Kidney (tissue), 13 donors: ENCODE measurements at regions not wholly inside any gene's neighbourhood (a gene's known extent, or its start where the extent isn't known, plus 50 kb on each side); places are given as distances from the start of the nearest gene placed in this dataset.

Experiments
- DNase-seq, 5 donors: peaks; one replicate each; pipeline ENCODE4 v3.0.0-alpha.2; 2013 to 2020
- FAIRE-seq: peaks from 2 replicates; lab custom pipeline; 2012; peaks lifted over from hg19 to GRCh38; lab: Jason Lieb, UNC
- H3K27ac ChIP-seq, 2 donors: one replicate each; pipeline ENCODE4 v1.7.0; 2013; ENCODE audit warnings: low read depth in 2 of 2, low read length in 2 of 2, inconsistent platforms in 1 of 2
- H3K27me3 ChIP-seq: one replicate; pipeline ENCODE4 v1.7.1; 2013; ENCODE audit warnings: low read length, inconsistent platforms; ENCODE audit not compliant: control insufficient read depth, insufficient read depth
- H3K36me3 ChIP-seq, 3 donors: one replicate each; pipeline versions ENCODE4 v1.7.0 to v1.7.1; 2013; ENCODE audit warnings: low read length in 3 of 3, control low read depth in 1 of 3, inconsistent platforms in 1 of 3; ENCODE audit not compliant: insufficient read depth in 3 of 3, control insufficient read depth in 2 of 3
- H3K4me1 ChIP-seq, 3 donors: one replicate each; pipeline versions ENCODE4 v1.7.0 to v1.7.1; 2013; ENCODE audit warnings: low read length in 3 of 3, inconsistent platforms in 1 of 3, low read depth in 1 of 3; ENCODE audit not compliant: control insufficient read depth in 2 of 3, insufficient read depth in 2 of 3
- H3K4me3 ChIP-seq, 3 donors: one replicate each; pipeline versions ENCODE4 v1.7.0 to v1.8.1; 2013; ENCODE audit warnings: low read length in 3 of 3, control low read depth in 1 of 3, inconsistent platforms in 1 of 3
- H3K9ac ChIP-seq, 3 donors: one replicate each; pipeline versions ENCODE4 v1.7.0 to v1.7.1; 2013; ENCODE audit warnings: low read length in 3 of 3, control low read depth in 1 of 3, inconsistent platforms in 1 of 3
- H3K9me3 ChIP-seq, 3 donors: one replicate each; pipeline versions ENCODE4 v1.7.0 to v1.7.1; 2013; ENCODE audit warnings: low read length in 3 of 3, control low read depth in 1 of 3, inconsistent platforms in 1 of 3; ENCODE audit not compliant: control insufficient read depth in 2 of 3, insufficient read depth in 1 of 3
- intact Hi-C: fragments of 100-400 bp; cut with DNase I; formaldehyde crosslinking; loops from one replicate; pipeline ENCODE4 v1.11.1; 2022
- TF ChIP-seq, protein P1 (sequence below): IDR thresholded peaks from 3 replicates; pipeline ENCODE4 v1.5.1; 2012; ENCODE audit warnings: mild to moderate bottlenecking, moderate library complexity, borderline replicate concordance; ENCODE audit not compliant: insufficient read depth; ENCODE audit errors: extremely low read depth
- donor health status: control.
- donor health status: control.
- donor health status: control.
- donor health status: control.
- donor health status: control.
- donor health status: DM: yes; HTN: yes; CAD: no.
- donor health status: Normal renal cell carcinoma (clear cell type).

DNA sequence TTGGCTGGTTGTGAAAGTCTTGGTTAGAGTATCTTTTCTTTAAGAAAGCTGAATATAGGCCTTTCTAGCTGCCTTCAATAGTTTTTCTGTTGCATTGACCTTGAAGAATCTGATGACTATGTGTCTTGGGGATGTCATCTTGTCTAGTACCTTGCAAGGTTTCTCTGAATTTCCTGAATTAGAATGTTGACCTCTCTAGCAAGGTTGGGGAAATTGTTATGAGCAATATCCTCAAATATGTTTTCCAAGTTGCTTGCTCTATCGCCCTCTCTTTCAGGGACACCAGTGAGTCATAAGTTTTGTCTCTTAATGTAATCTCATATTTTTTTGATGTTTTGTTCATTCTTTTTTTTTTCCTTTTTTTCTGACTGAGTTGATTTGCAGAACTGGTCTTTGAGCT lies 194.7 kb downstream of the RAB28 start:
- no peaks in the 10 kb centered on the region for H3K36me3 ChIP-seq
- no peaks in the 10 kb centered on the region for H3K4me1 ChIP-seq
- DNase-seq = no peak
- no peak overlapping the region for H3K9ac ChIP-seq
- H3K4me3 ChIP-seq = no peak overlapping the region
- H3K9me3 ChIP-seq = peaks cover 0 to 3% (median 0%) of the 10 kb centered on the region in 3 donors
- no peak overlapping the region for H3K27ac ChIP-seq
- TF ChIP-seq, protein P1, sequence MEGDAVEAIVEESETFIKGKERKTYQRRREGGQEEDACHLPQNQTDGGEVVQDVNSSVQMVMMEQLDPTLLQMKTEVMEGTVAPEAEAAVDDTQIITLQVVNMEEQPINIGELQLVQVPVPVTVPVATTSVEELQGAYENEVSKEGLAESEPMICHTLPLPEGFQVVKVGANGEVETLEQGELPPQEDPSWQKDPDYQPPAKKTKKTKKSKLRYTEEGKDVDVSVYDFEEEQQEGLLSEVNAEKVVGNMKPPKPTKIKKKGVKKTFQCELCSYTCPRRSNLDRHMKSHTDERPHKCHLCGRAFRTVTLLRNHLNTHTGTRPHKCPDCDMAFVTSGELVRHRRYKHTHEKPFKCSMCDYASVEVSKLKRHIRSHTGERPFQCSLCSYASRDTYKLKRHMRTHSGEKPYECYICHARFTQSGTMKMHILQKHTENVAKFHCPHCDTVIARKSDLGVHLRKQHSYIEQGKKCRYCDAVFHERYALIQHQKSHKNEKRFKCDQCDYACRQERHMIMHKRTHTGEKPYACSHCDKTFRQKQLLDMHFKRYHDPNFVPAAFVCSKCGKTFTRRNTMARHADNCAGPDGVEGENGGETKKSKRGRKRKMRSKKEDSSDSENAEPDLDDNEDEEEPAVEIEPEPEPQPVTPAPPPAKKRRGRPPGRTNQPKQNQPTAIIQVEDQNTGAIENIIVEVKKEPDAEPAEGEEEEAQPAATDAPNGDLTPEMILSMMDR = no peak
- intact Hi-C loops = no loop called here
- FAIRE-seq = no peak
- H3K27me3 ChIP-seq = no peaks in the 10 kb centered on the region

DNA sequence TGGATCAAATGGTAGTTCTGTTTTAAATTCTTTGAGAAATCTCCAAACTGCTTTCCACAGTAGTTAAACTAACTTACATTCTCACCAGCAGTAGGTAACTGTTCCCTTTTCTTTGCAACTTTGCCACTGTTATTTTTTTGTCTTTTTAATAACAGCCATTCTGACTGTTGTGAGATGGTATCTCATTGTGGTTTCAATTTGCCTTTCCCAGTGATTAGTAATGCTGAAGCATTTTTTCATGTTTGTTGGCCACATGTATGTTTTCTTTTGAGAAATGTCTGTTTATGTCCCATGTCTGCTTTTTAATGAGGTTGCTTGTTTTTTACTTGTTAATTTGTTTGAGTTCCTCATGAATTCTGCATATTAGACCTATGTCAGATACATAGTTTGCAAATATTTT lies 198.8 kb downstream of the RAB28 start:
- TF ChIP-seq, protein P1 = no peak
- H3K36me3 ChIP-seq = no peaks in the 10 kb centered on the region
- no peaks in the 10 kb centered on the region for H3K4me1 ChIP-seq
- intact Hi-C loops = no loop called here
- DNase-seq = no peak
- H3K9me3 ChIP-seq = peaks cover 0 to 3% (median 0%) of the 10 kb centered on the region in 3 donors
- H3K4me3 ChIP-seq = no peak overlapping the region
- no peaks in the 10 kb centered on the region for H3K27me3 ChIP-seq
- FAIRE-seq = no peak
- H3K27ac ChIP-seq = no peak overlapping the region
- no peak overlapping the region for H3K9ac ChIP-seq

DNA sequence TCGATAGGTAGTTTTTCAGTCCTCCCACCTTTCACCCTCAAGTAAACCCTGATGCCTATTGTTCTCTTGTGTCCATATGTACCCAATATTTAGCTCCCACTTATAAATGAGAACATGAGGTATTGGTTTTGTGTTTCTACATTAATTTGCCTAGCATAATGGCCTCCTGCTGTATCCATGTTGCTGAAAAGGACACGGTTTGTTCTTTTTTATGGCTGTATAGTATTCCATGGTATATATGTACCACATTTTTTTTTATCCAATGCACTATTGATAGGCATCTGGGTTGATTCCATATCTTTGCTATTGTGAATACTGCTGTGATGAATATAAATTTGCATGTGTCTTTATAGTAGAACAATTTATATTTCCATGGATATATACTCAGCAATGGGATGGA lies 199.2 kb downstream of the RAB28 start:
- no peak for FAIRE-seq
- no peak overlapping the region for H3K4me3 ChIP-seq
- peaks cover 0 to 3% (median 0%) of the 10 kb centered on the region in 3 donors for H3K9me3 ChIP-seq
- intact Hi-C loops = no loop called here
- no peak for DNase-seq
- TF ChIP-seq, protein P1 = no peak
- H3K9ac ChIP-seq = no peak overlapping the region
- H3K27ac ChIP-seq = no peak overlapping the region
- no peaks in the 10 kb centered on the region for H3K27me3 ChIP-seq
- H3K36me3 ChIP-seq = no peaks in the 10 kb centered on the region
- H3K4me1 ChIP-seq = no peaks in the 10 kb centered on the region

DNA sequence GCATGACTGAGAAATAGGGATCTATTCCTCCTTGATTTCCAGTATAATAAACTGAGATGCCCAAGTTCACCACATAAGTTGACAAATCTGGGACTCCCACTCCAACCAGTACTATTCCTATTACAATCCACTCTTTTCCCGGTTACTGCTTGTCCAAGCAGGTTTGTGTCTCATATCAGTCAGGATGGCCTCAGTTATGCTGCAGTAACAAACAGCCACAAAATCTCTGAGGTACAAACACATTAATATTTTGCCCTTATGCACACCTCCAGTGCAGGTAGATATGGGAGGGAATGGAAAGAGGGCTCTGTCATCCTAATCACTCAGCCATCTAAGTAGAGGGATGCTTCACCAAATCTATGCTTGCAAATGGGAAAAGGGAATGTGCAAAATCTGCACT lies 207.8 kb downstream of the RAB28 start:
- Histone ChIP-seq H3K9ac (no peak overlapping the region), H3K36me3 (no peaks in the 10 kb centered on the region), H3K27ac (no peak overlapping the region), H3K4me1 (no peaks in the 10 kb centered on the region), H3K27me3 (no peaks in the 10 kb centered on the region), H3K9me3 (peaks cover 0 to 8% (median 4%) of the 10 kb centered on the region in 3 donors), H3K4me3 (no peak overlapping the region)
- DNase-seq = no peak
- intact Hi-C loops = no loop called here
- FAIRE-seq = no peak
- TF ChIP-seq, protein P1 = no peak
